HTR-8/SVneo (cell line): ENCODE measurements at regions not wholly inside any gene's neighbourhood (a gene's known extent, or its start where the extent isn't known, plus 50 kb on each side); places are given as distances from the start of the nearest gene placed in this dataset.

Experiments
- DNase-seq: peaks from one replicate; pipeline ENCODE4 v3.0.0; 2011; ENCODE audit warnings: low spot score, mixed read lengths; ENCODE audit not compliant: insufficient read length
- FAIRE-seq: peaks from 2 replicates; lab custom pipeline; 2011; peaks lifted over from hg19 to GRCh38; lab: Jason Lieb, UNC

DNA sequence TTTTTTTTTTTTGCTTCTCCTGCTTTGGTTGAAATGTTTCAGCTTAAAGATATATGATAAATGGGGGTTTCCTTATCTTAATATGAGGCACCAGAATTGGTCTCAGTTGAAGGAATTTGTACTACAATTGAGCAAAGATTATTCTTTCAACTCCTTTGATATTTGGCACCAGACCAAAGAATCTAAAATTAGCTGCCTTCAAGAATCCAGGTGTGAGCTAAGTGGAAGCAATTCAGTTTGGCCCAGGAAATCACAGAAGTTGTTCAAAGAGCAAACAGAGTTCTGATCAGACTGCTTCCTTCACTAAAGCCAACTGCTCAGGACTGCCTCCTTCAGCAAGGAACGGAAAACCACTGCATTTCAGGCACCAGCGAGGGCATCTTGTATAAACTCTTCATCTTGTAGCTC lies 68.3 kb upstream of the BCAR3 start:
- no peak for FAIRE-seq
- no peak for DNase-seq

DNA sequence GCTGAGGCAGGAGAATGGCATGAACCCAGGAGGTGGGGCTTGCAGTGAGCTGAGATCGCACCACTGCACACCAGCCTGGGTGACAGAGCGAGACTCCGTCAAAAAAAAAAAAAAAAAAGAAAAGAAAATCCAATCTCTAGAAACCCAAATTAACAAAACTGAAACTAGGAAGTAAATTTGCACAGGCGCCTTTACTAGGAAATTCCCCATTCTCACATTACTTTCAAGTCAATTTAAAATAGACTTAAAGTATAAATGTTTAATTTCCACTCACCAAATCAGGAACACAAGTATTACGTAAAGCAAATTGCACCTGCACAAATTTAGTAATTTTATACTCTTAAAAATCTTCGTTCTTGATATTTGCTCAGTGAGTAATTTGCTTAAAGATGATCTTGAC lies 67.8 kb upstream of the BCAR3 start:
- no peak for DNase-seq
- FAIRE-seq: no peak

DNA sequence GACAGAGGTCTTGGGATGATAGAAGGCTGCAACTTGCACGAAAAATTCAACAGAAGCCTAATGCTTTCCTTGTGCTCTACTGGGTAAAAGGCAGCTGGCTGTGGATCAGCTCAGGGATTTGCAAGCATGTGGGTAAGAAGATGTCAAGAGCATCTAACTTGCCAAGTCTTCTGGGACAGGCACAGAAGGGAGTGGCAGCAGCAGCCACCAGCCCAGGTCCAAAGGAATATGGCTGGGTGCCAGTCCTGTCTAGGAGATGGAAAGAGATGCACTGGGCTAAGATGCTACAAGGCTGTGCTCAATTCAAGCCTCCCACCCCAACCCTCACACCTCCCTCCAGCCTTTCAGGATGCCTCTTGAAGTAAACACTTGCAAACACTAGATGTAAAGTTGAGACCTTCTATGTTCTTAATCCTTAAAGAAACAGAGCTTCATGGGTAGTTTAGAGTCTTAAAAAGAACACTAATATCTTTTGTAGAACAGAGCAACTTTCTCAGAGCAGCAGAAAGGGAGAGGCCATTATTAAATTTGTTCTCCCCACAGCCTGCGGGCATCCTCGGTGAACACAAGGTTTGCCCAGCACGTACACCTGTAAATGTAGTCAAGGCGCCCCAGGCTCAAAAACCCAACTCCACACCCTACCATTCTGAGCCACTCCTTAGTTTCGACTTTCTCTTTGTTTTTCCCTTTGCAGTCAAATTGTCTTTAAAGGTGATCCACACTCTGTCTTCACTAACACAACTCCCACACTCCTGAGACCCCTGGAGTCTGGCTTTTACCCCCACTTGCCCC lies 64.6 kb upstream of the BCAR3 start:
- no peak for DNase-seq
- FAIRE-seq: no peak

DNA sequence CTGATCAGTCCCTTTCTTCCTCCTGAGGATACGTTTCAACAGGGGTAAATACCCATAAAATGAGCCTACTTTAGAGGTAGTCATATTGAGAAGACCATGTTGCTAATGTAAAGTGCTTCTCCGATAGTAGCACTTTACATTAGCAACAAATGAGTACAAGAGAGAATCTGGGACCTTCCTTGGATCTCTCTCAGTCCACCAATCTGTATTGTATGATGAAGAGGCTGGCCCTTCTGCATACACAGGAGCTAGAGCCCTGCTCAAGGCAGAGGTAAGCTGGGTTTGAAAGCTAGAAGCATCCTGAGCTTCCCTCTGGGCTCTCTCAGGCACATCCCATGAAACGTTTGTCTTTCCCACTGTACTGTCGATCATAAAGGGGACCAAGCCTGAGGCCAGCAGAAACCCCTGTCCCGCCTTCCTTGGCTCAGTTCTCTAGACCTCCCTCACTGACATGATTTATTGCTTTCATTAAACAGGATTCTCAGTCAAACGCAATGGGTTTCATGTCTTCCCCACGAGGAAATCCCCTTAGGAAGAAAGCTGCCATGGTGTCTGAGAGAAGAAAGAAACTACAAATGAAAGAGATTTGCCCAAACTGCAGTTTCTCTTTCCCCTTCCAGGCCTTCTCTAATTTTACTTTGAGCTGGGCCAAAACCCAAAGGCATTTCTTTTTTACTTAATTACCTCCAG lies 62.8 kb upstream of the BCAR3 start:
- DNase-seq (no peak), FAIRE-seq (no peak)

DNA sequence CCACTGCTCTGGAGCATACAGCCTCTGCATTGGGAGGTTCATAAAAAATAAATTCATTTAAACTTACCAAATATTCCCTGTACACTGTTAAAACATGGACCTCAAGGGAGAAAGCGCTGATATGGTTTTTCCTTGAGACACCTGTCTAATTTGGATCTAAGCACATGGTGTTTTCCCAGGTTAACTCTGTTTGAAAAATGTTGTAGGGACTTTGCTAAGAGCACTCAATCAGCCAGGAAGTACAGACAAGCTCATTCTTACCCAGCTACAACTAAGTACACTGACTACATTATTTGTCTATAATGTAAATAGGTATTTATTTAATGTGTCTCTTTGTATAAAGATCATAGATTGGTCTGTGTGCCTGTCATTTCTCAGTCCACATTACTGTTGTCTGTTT lies 61.8 kb upstream of the BCAR3 start:
- DNase-seq: no peak
- FAIRE-seq: no peak

DNA sequence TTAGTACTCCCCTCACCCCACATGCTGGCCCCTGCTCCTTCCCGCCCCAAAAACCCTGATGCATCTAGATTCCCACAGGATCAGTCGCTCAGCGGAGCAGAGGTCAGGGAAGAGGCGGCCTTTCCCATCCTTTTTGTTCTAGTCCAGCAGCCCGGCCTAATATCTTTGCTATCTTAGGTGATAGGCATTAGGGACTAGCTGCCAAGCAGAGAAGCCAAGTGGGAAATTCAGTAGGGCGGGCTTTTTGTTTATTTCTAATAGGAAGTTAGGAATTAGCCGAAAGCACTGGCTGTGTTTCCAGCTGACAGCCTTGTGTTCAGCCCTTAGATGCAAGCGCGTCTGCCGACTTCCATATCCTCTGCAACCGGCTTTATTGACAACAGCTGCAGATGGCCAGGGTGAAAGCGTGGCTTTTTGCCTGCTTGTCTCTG lies 59.0 kb upstream of the BCAR3 start:
- no peak for DNase-seq
- FAIRE-seq: no peak

DNA sequence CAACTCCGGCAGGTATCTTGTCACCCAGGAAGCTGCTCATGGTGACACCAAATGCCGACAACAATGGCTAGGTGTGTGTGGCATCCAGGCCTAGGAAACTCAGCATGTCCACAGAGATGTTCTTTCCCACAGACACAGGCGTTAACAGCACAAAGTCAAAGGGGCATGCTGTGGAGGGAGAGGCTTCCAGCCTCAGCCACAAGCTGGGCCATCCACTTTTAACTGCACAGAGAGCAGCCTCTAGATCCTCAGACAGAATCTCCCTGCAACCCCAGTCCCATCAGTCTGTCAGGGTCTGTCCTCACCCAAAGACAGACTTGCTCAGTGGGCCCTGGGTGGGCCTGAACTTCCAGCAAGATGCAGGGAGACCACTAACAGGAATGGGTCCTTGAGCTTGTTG lies 58.5 kb upstream of the BCAR3 start:
- FAIRE-seq (no peak), DNase-seq (no peak)

DNA sequence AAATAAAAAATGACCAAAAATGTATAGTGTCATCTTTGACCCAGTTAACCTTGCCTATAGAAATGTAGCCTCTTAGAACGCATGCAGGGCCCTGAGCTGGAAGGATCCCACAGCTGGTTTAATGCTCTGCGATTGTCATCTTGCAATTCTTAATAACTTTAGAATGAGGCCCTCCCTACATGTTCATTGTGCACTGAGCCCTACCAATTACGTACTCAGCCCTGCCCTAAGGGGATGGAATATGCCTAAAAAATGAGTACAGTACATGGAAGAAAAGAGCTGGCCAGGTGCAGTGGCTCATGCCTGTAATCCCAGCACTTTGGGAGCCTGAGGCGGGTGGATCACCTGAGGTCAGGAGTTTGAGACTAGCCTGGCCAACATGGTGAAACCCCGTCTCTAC lies 57.8 kb upstream of the BCAR3 start:
- FAIRE-seq: no peak
- no peak for DNase-seq

DNA sequence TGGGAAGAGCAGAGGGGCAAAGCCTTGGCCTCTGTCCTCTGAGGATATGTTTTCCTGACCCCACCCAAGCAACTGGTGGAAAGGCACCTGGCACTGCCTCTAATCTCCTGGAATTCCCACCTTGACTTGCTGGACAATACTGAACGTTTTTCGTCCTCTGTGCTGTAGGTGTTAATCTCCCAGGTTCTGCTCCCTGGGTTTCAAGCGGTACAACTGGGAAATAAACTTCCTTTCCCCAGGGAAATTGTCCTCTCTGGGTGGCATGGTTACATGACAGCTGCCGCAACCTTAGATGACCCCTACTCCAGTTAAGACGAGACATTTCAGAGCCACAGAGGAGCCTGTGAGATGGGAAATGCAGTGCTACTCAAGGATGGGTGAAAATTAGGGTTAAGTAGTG lies 57.3 kb upstream of the BCAR3 start:
- no peak for DNase-seq

DNA sequence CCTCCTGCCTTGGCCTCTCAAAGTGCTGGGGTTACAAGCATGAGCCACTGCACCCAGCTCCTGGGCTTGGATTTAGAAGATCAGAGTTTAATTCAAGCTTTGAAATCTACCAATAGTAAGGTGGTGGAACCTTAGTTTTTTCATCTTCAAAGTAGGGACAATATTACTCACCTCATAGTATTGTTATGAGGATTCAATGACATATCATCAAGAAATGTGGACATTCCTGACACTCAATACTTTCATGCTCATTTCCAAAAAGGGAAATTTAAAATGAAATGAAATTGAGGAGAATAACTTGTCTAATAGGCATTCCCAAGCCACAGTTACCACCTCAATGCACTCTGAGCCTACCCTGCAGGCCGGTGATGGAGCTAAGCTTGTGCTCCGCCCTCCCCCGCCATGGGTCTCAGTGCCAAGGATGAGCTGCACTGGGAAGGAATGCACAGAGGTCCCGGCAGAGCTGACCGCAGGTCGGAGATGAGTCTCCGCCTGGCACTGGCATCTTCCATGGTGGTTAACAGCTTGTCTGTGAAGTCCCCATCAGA lies 56.5 kb upstream of the BCAR3 start:
- peak; percentile 95 for FAIRE-seq
- peak; percentile 83 for DNase-seq

More for the DNA sequence above, 57.3 kb upstream of the BCAR3 start:
- no peak for FAIRE-seq

DNA sequence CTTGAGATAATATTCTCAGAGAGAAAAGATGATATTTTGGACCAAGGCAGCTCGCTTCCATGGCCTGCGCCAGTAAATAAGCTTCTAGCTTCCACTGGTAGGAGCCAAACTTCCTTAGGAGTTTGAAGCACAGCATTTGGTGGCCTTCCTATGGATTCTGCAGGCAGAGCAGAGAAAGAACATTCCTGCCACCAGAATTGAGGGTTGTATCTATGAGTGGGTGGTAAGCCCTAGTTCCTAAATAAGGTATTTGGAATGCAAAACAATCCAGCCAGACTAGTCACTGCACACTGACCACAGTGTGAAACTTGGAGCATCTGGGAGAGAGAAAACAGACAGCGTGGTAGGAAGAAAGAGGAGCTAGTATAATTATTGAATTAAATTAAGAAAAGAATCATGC lies 54.1 kb upstream of the BCAR3 start:
- no peak for FAIRE-seq
- DNase-seq: peak; percentile 45

DNA sequence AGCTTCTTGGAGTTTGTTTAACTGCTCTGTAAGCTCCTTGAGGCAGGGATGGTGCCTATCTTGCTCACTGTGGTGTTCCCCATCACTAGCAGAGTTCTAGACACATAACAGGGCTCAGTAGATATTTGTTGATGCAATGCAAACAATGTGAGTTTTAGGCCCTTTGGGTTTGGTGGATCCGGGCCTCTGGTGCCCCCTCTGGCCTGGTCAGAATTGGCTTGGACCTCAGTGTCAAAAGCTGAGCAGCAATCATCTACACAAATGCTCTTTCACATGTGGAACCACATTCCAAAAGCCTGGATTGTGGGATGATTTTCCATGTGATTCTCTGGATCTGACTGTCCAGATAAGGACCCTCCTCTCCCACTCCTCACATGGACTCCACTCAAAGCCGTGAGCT lies 53.4 kb upstream of the BCAR3 start:
- no peak for DNase-seq

DNA sequence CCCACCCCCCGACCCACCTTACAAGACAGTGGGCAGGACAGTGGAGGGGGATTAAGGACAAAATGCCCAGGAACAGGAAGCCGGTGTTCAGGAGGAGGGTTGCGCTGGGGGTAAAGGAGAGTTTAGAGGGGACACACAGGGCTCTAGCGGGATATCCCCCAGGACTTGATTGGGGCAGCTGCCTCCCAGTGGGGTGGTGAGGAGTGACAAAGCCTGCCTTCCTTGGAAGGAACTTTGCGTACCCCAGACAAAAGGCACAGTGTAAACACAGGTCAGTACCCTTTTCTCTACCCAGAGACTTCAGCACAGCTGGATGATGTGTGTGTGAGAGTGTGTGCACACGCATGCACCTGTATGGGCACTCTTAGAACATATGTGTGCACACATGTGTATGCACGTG lies 51.7 kb upstream of the BCAR3 start:
- FAIRE-seq (no peak), DNase-seq (no peak)

More for the DNA sequence above, 53.4 kb upstream of the BCAR3 start:
- no peak for FAIRE-seq

DNA sequence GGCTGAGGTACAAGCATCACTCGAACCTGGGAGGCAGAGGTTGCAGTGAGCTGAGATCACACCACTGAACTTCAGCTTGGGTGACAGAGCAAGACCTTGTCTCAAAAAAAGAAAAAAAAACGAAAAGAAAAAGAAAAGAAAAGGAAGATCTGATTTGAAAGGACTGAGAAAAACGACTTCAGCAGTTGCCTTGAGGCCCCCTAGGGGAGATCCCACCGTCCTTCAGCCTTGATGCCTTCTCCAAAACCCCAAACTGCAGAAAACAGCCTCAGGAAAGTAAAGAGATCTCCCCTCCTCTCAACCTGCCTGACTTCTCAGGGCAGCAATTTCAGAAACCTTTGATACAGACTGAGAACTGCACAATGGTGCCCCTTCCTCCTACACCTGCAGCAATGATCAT lies 50.9 kb upstream of the BCAR3 start:
- no peak for FAIRE-seq

More for the DNA sequence above, 50.9 kb upstream of the BCAR3 start:
- DNase-seq: no peak
